K562 (cell line): ENCODE measurements at regions not wholly inside any gene's neighbourhood (a gene's known extent, or its start where the extent isn't known, plus 50 kb on each side); places are given as distances from the start of the nearest gene placed in this dataset.

Experiments
- ATAC-seq: fragments of 200-7000 bp; cut with Tn5 transposase; 3 replicates; pipeline ENCODE4 v1.9.1; 2020; ENCODE audit warnings: moderate library complexity
- BruUV-seq: library from RNA; stranded (reverse); fragments of 400-500 nt; replicated peaks from 2 replicates; lab custom pipeline; 2021; lab: Mats Ljungman, UMichigan
- CTCF ChIA-PET: fragments of 300-600 bp; formaldehyde crosslinking; extraction: SDS; loops from one replicate; lab custom pipeline; 2021; ENCODE audit warnings: low intra/inter-chr PET ratio; lab: Yijun Ruan, JAX
- POLR2A ChIA-PET: fragments of 300-600, 350-650 bp; sonication (Branson Sonifier 250); formaldehyde crosslinking; extraction: SDS; loops from one replicate; lab custom pipeline; 2021; ENCODE audit warnings: antibody characterized with exemption, inconsistent platforms; lab: Yijun Ruan, JAX
- DNase-seq, 4 experiments: peaks; one replicate each; pipeline versions ENCODE4 v3.0.0 to v3.0.0-alpha.2; 2011 to 2018; ENCODE audit warnings: low spot score in 3 of 4, mixed read lengths in 3 of 4; ENCODE audit errors: extremely low read depth in 1 of 4
- FAIRE-seq: peaks from 2 replicates; lab custom pipeline; 2011; peaks lifted over from hg19 to GRCh38; lab: Jason Lieb, UNC
- H2AFZ ChIP-seq: 2 replicates; pipeline ENCODE4 v1.6.0; 2011; ENCODE audit warnings: low read depth, low read length, control low read depth, inconsistent platforms
- H3K27ac ChIP-seq: fragments of 200-600 bp; 3 replicates; pipeline ENCODE4 v1.8.0; 2011; ENCODE audit warnings: low read depth, mild to moderate bottlenecking, control low read depth, inconsistent platforms, low read length, moderate library complexity, mixed read lengths; ENCODE audit errors: extremely low read depth
- H3K27me3 ChIP-seq, 2 experiments: fragments of 300-600 bp in 1 of 2; 2 replicates in 1 of 2; 3 replicates in 1 of 2; pipeline versions ENCODE4 v1.6.0 to v1.8.0; 2011; ENCODE audit warnings: inconsistent platforms in 2 of 2, low read length in 2 of 2, mild to moderate bottlenecking in 1 of 2, mixed read lengths in 1 of 2, moderate library complexity in 1 of 2; ENCODE audit not compliant: control insufficient read depth in 2 of 2, insufficient read depth in 2 of 2
- H3K36me3 ChIP-seq: fragments of 300-600 bp; 3 replicates; pipeline ENCODE4 v1.8.0; 2011; ENCODE audit warnings: mild to moderate bottlenecking, low read length, inconsistent platforms; ENCODE audit not compliant: control insufficient read depth, insufficient read depth
- H3K4me1 ChIP-seq, 2 experiments: fragments of 200-600 bp in 1 of 2; replicated peaks in 1 of 2; 2 replicates in 1 of 2; 3 replicates in 1 of 2; pipeline versions ENCODE4 v1.5.1 to v1.8.0; 2011; ENCODE audit warnings: inconsistent platforms in 2 of 2, low read length in 2 of 2, mild to moderate bottlenecking in 1 of 2, mixed read lengths in 1 of 2, moderate library complexity in 1 of 2; ENCODE audit not compliant: control insufficient read depth in 2 of 2, insufficient read depth in 2 of 2
- H3K4me2 ChIP-seq: 2 replicates; pipeline ENCODE4 v1.6.1; 2011; ENCODE audit warnings: low read length, control low read depth, inconsistent platforms, mixed read lengths; ENCODE audit not compliant: insufficient read depth
- H3K4me3 ChIP-seq: fragments of 200-600 bp; sonication (generic), shearing (Covaris generic); 2 replicates; pipeline ENCODE4 v1.5.1; 2016; ENCODE audit warnings: control low read depth, inconsistent platforms
- H3K79me2 ChIP-seq: fragments of 200-600 bp; 3 replicates; pipeline ENCODE4 v1.8.0; 2011; ENCODE audit warnings: low read length, inconsistent platforms; ENCODE audit not compliant: control insufficient read depth, insufficient read depth
- H3K9ac ChIP-seq, 2 experiments: 2 replicates each; pipeline versions ENCODE4 v1.6.0 to v1.6.1; 2011; ENCODE audit warnings: low read depth in 2 of 2, low read length in 2 of 2, control low read depth in 1 of 2, inconsistent platforms in 1 of 2, mild to moderate bottlenecking in 1 of 2, mixed read lengths in 1 of 2; ENCODE audit not compliant: insufficient read depth in 1 of 2
- H3K9me1 ChIP-seq: one replicate; pipeline ENCODE4 v1.6.0; 2011; ENCODE audit warnings: inconsistent platforms, mild to moderate bottlenecking, low read length, moderate library complexity; ENCODE audit not compliant: control insufficient read depth, insufficient read depth
- H3K9me3 ChIP-seq: replicated peaks from 2 replicates; pipeline ENCODE4 v1.5.1; 2011; ENCODE audit warnings: low read depth, low read length, inconsistent platforms; ENCODE audit not compliant: control insufficient read depth, insufficient read depth
- H4K20me1 ChIP-seq: replicated peaks from 2 replicates; pipeline ENCODE4 v1.6.1; 2011; ENCODE audit warnings: low read length, inconsistent platforms, mixed read lengths; ENCODE audit not compliant: control insufficient read depth, insufficient read depth
- E2F3 ChIP-seq: fragments of 250-450 bp; sonication (Bioruptor Pico); IDR thresholded peaks from 2 replicates; pipeline ENCODE4 v1.4.0; 2020; ENCODE audit warnings: mild to moderate bottlenecking
- ESRRB ChIP-seq: fragments of 250-450 bp; sonication (Bioruptor Pico); IDR thresholded peaks from 2 replicates; pipeline ENCODE4 v1.5.0; 2020; ENCODE audit warnings: mild to moderate bottlenecking, moderate library complexity, borderline replicate concordance
- FOXM1 ChIP-seq, 2 experiments: fragments of 450-650 bp in 1 of 2; sonication (generic) in 1 of 2; formaldehyde crosslinking in 1 of 2; IDR thresholded peaks; 2 replicates each; pipeline versions ENCODE4 v1.6.1 to v1.9.0; 2017 to 2022; ENCODE audit warnings: low read depth in 2 of 2, mild to moderate bottlenecking in 2 of 2, missing genetic modification reagents in 1 of 2, moderate library complexity in 1 of 2
- SMARCC2 ChIP-seq: fragments of 450-650 bp; IDR thresholded peaks from 2 replicates; pipeline ENCODE4 v1.6.1; 2017; ENCODE audit warnings: antibody characterized with exemption, moderate library complexity, mild to moderate bottlenecking, low read depth
- TFAM ChIP-seq: fragments of 250-450 bp; sonication (Bioruptor Pico); conservative IDR thresholded peaks from 2 replicates; pipeline ENCODE4 v1.5.0; 2021; ENCODE audit warnings: mild to moderate bottlenecking, moderate library complexity
- TOE1 ChIP-seq, 2 experiments: fragments of 450-650 bp in 1 of 2; sonication (generic) in 1 of 2; formaldehyde crosslinking in 1 of 2; IDR thresholded peaks; 2 replicates each; pipeline versions ENCODE4 v1.7.1 to v1.8.0; 2016 to 2022; ENCODE audit warnings: borderline replicate concordance in 2 of 2, mild to moderate bottlenecking in 2 of 2, antibody characterized with exemption in 1 of 2, inconsistent platforms in 1 of 2, low read depth in 1 of 2, missing genetic modification reagents in 1 of 2, moderate library complexity in 1 of 2
- ZC3H8 ChIP-seq: fragments of 450-650 bp; IDR thresholded peaks from 2 replicates; pipeline ENCODE4 v1.6.1; 2017
- ZNF197 ChIP-seq: fragments of 200-800 bp; sonication (Bioruptor generic); IDR thresholded peaks from 2 replicates; pipeline ENCODE4 v1.6.1; 2016; ENCODE audit warnings: low read depth, missing genetic modification characterization, missing compliant biosample characterization
- ZNF212 ChIP-seq: fragments of 450-650 bp; formaldehyde crosslinking; IDR thresholded peaks from 2 replicates; pipeline ENCODE4 v1.4.0; 2020; ENCODE audit warnings: mild to moderate bottlenecking
- ZNF253 ChIP-seq: fragments of 250-450 bp; sonication (Bioruptor Pico); conservative IDR thresholded peaks from 2 replicates; pipeline ENCODE4 v1.6.1; 2021; ENCODE audit warnings: mild to moderate bottlenecking
- ZNF644 ChIP-seq: fragments of 200-800 bp; sonication (Bioruptor generic); IDR thresholded peaks from 2 replicates; pipeline ENCODE4 v1.6.1; 2016; ENCODE audit warnings: low read depth, missing genetic modification characterization, missing compliant biosample characterization
- WGBS: fragments of 100-300 bp; shearing (Covaris generic); methylation state at CpG from one replicate; pipeline ENCODE4 v1.1.6; 2016; ENCODE audit warnings: low coverage, mixed read lengths; ENCODE audit not compliant: insufficient coverage; ENCODE audit errors: missing lambda C conversion rate; 5-methylcytosine and 5-hydroxymethylcytosine counted together
- in situ Hi-C: fragments of 300-500 bp; cut with MboI; formaldehyde crosslinking; loops from 4 replicates; pipeline ENCODE4 v1.15.0; 2018; ENCODE audit warnings: inconsistent platforms, mixed read lengths
- intact Hi-C: fragments of 100-400 bp; cut with micrococcal nuclease; formaldehyde crosslinking; loops from 2 replicates; pipeline ENCODE4 v1.14.2; 2022
- TF ChIP-seq, protein P1 (sequence below): fragments of 250-450 bp; sonication (Bioruptor Pico); IDR thresholded peaks from 2 replicates; pipeline ENCODE4 v1.8.0; 2021; ENCODE audit warnings: moderate library complexity, mild to moderate bottlenecking, inconsistent platforms
- TF ChIP-seq, protein P2 (sequence below): sonication (generic); formaldehyde crosslinking; IDR thresholded peaks from 2 replicates; pipeline ENCODE4 v1.8.0; 2022; ENCODE audit warnings: mild to moderate bottlenecking, low read depth, missing genetic modification reagents

DNA sequence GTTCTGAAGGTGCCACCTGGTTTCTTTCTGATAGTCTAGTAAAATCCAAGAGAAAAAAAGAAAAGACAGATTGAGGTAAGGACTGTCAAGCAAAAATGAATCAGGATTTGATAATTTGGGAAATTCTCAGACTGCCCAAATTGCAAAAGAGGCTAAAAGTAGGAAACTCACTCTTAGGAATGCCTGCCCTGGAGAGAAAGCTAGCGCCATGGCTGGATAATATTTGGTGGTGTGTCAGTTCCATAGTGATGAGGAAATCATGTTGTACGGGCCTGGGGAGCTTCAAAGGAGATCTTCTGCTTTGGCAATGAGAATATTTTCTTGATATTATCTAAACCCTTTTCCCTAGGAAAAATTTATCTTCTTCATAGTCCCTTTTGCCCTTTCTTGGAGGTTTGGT, 1008.1 kb upstream of the SLC10A2 start:
- no peaks in the 10 kb centered on the region for H3K79me2 ChIP-seq
- TF ChIP-seq, protein P1, sequence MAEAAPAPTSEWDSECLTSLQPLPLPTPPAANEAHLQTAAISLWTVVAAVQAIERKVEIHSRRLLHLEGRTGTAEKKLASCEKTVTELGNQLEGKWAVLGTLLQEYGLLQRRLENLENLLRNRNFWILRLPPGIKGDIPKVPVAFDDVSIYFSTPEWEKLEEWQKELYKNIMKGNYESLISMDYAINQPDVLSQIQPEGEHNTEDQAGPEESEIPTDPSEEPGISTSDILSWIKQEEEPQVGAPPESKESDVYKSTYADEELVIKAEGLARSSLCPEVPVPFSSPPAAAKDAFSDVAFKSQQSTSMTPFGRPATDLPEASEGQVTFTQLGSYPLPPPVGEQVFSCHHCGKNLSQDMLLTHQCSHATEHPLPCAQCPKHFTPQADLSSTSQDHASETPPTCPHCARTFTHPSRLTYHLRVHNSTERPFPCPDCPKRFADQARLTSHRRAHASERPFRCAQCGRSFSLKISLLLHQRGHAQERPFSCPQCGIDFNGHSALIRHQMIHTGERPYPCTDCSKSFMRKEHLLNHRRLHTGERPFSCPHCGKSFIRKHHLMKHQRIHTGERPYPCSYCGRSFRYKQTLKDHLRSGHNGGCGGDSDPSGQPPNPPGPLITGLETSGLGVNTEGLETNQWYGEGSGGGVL (CRISPR knock-in tag) = no peak
- TF ChIP-seq ZC3H8 (no peak), ZNF644 (no peak), SMARCC2 (no peak), ZNF253 (CRISPR knock-in tag) (no peak)
- CTCF ChIA-PET = no interaction called here
- H2AFZ ChIP-seq = no peak overlapping the region
- no peak for ATAC-seq
- H3K9me1 ChIP-seq = no peaks in the 10 kb centered on the region
- H3K4me3 ChIP-seq = no peak overlapping the region
- in situ Hi-C loops = no loop called here
- H4K20me1 ChIP-seq = no peaks in the 10 kb centered on the region
- 0% methylated on average over 2 of the region's 2 CpGs for WGBS
- no peaks in the 10 kb centered on the region for H3K27me3 ChIP-seq
- POLR2A ChIA-PET = no interaction called here
- H3K9ac ChIP-seq = no peak overlapping the region
- no peaks in the 10 kb centered on the region for H3K4me1 ChIP-seq
- intact Hi-C loops = no loop called here
- no peaks in the 10 kb centered on the region for H3K36me3 ChIP-seq
- no peak overlapping the region for H3K27ac ChIP-seq
- no peaks in the 10 kb centered on the region for H3K9me3 ChIP-seq
- no TSS peak for BruUV-seq
- H3K4me2 ChIP-seq = no peak overlapping the region
- DNase-seq = no peak
- FAIRE-seq = no peak

DNA sequence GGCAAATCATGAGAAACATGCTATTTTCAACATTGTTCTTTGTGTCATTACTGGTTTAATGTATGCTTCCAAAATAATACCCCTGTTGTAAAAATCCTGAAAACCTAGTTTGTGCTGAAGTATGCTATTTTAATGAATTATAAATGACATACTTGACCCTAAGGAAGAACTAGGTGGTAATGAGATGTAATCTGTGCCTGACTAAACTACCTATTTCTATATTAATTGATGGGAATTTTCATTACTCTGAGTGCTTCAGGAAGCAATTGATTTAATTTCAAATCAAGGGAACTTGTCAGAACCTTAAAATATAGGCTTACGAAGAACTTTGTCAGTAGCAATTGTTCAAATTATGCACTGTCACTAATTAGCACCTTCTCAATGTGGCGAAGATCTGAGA, 1005.6 kb upstream of the SLC10A2 start:
- H3K79me2 ChIP-seq = no peaks in the 10 kb centered on the region
- no peaks in the 10 kb centered on the region for H3K36me3 ChIP-seq
- H3K4me3 ChIP-seq = no peak overlapping the region
- no peak overlapping the region for H3K9ac ChIP-seq
- no peaks in the 10 kb centered on the region for H3K27me3 ChIP-seq
- intact Hi-C loops (no loop called here), in situ Hi-C loops (no loop called here)
- CTCF ChIA-PET = no interaction called here
- 0% methylated on average over 2 of the region's 2 CpGs for WGBS
- FAIRE-seq (no peak), DNase-seq (no peak), ATAC-seq (no peak)
- no peak overlapping the region for H3K27ac ChIP-seq
- no peaks in the 10 kb centered on the region for H3K9me1 ChIP-seq
- no peaks in the 10 kb centered on the region for H3K4me1 ChIP-seq
- H4K20me1 ChIP-seq = no peaks in the 10 kb centered on the region
- H2AFZ ChIP-seq = no peak overlapping the region
- H3K4me2 ChIP-seq = no peak overlapping the region
- no TSS peak for BruUV-seq
- no peaks in the 10 kb centered on the region for H3K9me3 ChIP-seq
- POLR2A ChIA-PET = no interaction called here
- no peak for TF ChIP-seq ZNF212 (CRISPR knock-in tag)
- no peak for TF ChIP-seq E2F3 (CRISPR knock-in tag)
- TF ChIP-seq TFAM (CRISPR knock-in tag) = no peak
- no peak for TF ChIP-seq FOXM1 (IDR thresholded peaks at IDR 0.05; ENCODE audit: low read depth)
- no peak for TF ChIP-seq FOXM1 (CRISPR knock-in tag; IDR thresholded peaks at IDR 0.05; ENCODE audit: low read depth)
- TF ChIP-seq ZNF197 = no peak
- no peak for TF ChIP-seq ESRRB (CRISPR knock-in tag)
- TF ChIP-seq, protein P2, sequence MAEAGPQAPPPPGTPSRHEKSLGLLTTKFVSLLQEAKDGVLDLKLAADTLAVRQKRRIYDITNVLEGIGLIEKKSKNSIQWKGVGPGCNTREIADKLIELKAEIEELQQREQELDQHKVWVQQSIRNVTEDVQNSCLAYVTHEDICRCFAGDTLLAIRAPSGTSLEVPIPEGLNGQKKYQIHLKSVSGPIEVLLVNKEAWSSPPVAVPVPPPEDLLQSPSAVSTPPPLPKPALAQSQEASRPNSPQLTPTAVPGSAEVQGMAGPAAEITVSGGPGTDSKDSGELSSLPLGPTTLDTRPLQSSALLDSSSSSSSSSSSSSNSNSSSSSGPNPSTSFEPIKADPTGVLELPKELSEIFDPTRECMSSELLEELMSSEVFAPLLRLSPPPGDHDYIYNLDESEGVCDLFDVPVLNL (CRISPR knock-in tag) = no peak
- TF ChIP-seq TOE1 (IDR thresholded peaks at IDR 0.05; ENCODE audit: borderline replicate concordance) = no peak
- TF ChIP-seq TOE1 (CRISPR knock-in tag; IDR thresholded peaks at IDR 0.05; ENCODE audit: borderline replicate concordance, low read depth) = no peak
